ENCODE measurements at regions not wholly inside any gene's neighbourhood (a gene's known extent, or its start where the extent isn't known, plus 50 kb on each side); places are given as distances from the start of the nearest gene placed in this dataset.

DNA sequence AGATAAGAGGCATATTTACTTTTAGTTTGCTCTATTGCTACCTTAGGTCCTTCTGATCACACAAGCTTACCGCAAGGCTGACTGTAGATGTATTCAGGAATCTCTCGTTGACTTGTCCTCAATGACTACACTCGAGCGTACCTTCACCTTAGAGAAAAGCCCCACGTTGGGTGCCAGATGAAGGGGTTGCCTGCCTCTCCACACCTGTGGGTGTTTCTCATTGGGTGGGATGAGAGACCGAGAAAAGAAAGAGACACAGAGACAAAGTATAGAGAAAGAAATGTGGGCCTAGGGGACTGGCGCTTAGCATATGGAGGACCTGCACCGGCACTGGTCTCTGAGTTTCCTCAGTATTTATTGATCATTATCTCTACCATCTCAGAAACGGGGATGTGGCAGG is 51.8 kb downstream of the ASCL4 start:
- peaks cover 0 to 5% (median 0%) of the 10 kb centered on the region in 3 donors for H3K9me3 ChIP-seq (replicated peaks in 1 of 3)
- H3K27me3 ChIP-seq, result no peaks in the 10 kb centered on the region
- WGBS, 4 donors, result 76 to 89% (median 81%) methylated on average over 9 of the region's 9 CpGs
- H3K4me1 ChIP-seq (replicated peaks in 1 of 2), result no peaks in the 10 kb centered on the region
- H3K36me3 ChIP-seq (replicated peaks in 1 of 2), result no peaks in the 10 kb centered on the region
- intact Hi-C loops (cut with DNase I), result no loop called here
- H3K4me3 ChIP-seq, result no peak overlapping the region
- DNase-seq, result no peak
- TF ChIP-seq, protein P1, sequence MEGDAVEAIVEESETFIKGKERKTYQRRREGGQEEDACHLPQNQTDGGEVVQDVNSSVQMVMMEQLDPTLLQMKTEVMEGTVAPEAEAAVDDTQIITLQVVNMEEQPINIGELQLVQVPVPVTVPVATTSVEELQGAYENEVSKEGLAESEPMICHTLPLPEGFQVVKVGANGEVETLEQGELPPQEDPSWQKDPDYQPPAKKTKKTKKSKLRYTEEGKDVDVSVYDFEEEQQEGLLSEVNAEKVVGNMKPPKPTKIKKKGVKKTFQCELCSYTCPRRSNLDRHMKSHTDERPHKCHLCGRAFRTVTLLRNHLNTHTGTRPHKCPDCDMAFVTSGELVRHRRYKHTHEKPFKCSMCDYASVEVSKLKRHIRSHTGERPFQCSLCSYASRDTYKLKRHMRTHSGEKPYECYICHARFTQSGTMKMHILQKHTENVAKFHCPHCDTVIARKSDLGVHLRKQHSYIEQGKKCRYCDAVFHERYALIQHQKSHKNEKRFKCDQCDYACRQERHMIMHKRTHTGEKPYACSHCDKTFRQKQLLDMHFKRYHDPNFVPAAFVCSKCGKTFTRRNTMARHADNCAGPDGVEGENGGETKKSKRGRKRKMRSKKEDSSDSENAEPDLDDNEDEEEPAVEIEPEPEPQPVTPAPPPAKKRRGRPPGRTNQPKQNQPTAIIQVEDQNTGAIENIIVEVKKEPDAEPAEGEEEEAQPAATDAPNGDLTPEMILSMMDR (IDR thresholded peaks at IDR 0.05), result no peak
- no peak for TF ChIP-seq POLR2A (IDR thresholded peaks at IDR 0.05)
- no peak overlapping the region for H3K27ac ChIP-seq

DNA sequence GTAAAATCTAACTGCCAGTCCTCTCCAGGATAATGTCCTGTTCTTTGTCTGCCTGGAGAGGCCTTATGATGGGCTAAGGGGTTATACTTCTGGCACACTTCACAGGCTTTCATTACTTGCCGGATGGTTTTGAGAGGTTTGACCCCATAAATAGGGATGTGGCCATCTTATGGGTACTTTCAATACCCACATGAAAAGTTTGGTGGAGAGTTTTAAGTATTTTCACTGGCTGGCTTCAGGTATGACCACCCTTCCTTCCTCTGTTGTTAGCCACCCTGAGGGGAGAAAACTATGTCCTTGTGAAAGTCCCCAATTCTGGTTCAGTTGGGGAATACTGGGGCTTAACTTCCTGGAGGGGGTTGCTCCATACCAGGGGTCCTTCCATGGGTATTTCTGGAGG is 54.8 kb downstream of the ASCL4 start:
- intact Hi-C loops (cut with DNase I), result no loop called here
- Histone ChIP-seq H3K4me1 (replicated peaks in 1 of 2) (no peaks in the 10 kb centered on the region), H3K4me3 (no peak overlapping the region), H3K36me3 (replicated peaks in 1 of 2) (no peaks in the 10 kb centered on the region), H3K27ac (no peak overlapping the region), H3K9me3 (replicated peaks in 1 of 3) (peaks cover 0 to 5% (median 0%) of the 10 kb centered on the region in 3 donors), H3K27me3 (no peaks in the 10 kb centered on the region)
- 36 to 100% (median 94%) methylated on average over 1 of the region's 1 CpG for WGBS, 4 donors
- TF ChIP-seq POLR2A (IDR thresholded peaks at IDR 0.05), result no peak
- TF ChIP-seq, protein P1 (IDR thresholded peaks at IDR 0.05), result no peak
- no peak for DNase-seq

DNA sequence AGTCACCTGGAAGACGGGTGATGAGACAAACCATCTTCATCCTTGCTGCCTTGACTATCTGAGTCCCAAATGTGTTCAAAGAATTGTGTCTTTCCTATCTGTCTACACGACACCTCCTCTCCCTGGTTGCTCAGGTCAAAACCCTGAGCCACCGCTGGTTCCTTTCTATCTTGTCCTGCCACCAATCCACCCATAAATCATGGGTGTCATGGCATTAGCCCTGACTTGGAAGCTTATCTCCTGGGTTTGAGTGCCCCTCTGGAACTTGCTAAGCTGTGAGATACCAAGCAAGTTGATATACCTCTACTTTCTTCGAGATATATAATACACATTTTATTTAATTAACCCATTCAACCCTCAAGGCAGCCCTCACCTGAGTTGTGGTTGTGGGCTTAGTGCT is 57.9 kb downstream of the ASCL4 start:
- intact Hi-C loops (cut with DNase I), result no loop called here
- Histone ChIP-seq H3K36me3 (replicated peaks in 1 of 2) (no peaks in the 10 kb centered on the region), H3K9me3 (replicated peaks in 1 of 3) (no peaks in the 10 kb centered on the region), H3K4me1 (replicated peaks in 1 of 2) (no peaks in the 10 kb centered on the region), H3K27ac (no peak overlapping the region), H3K27me3 (no peaks in the 10 kb centered on the region), H3K4me3 (no peak overlapping the region)
- WGBS, 4 donors, result 49 to 55% (median 53%) methylated on average over 4 of the region's 4 CpGs
- DNase-seq, result no peak
- TF ChIP-seq, protein P1 (IDR thresholded peaks at IDR 0.05), result no peak
- TF ChIP-seq POLR2A (IDR thresholded peaks at IDR 0.05), result no peak

DNA sequence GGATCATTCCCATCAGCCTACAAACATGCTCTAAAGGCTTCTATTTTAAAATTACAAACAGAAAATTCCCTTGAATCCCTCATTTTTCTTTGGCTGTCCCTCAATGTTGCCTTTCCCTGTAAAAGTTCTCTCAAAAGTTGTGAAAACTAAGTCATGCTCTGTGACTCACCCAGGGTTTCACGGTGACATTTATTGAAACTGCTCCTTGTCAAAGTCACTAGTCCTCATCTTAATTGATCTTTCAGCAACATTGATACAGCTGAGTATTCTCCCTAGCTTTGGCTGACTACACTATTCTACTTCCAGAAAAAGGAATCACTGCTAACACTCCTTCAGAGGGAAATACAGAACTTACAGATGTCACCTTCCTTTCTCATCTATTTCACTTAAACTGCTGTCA is 65.7 kb downstream of the ASCL4 start:
- Histone ChIP-seq H3K27me3 (peaks cover 38% of the 10 kb centered on the region), H3K4me3 (no peak overlapping the region), H3K4me1 (replicated peaks in 1 of 2) (peaks cover 0 to 19% of the 10 kb centered on the region in 2 donors), H3K27ac (no peak overlapping the region), H3K9me3 (replicated peaks in 1 of 3) (no peaks in the 10 kb centered on the region), H3K36me3 (replicated peaks in 1 of 2) (no peaks in the 10 kb centered on the region)
- WGBS, 4 donors, result 35 to 65% (median 57%) methylated on average over 1 of the region's 1 CpG
- intact Hi-C loops (cut with DNase I), result no loop called here
- DNase-seq, result no peak
- TF ChIP-seq POLR2A (IDR thresholded peaks at IDR 0.05), result no peak
- TF ChIP-seq, protein P1 (IDR thresholded peaks at IDR 0.05), result no peak

Measured in adrenal gland (tissue), 9 donors.